GOT3 (cell line): ENCODE measurements at regions not wholly inside any gene's neighbourhood (a gene's known extent, or its start where the extent isn't known, plus 50 kb on each side); places are given as distances from the start of the nearest gene placed in this dataset.

ENCODE experiments used
- DNase-seq: peaks from one replicate; lab custom pipeline; 2025; ENCODE audit warnings: mixed read lengths; lab: John Stamatoyannopoulos, UW

GRCh38 chr17:56737421-56738161 is 96.1 kb downstream of the C17orf67 start:
- DNase-seq, result no peak

DNA sequence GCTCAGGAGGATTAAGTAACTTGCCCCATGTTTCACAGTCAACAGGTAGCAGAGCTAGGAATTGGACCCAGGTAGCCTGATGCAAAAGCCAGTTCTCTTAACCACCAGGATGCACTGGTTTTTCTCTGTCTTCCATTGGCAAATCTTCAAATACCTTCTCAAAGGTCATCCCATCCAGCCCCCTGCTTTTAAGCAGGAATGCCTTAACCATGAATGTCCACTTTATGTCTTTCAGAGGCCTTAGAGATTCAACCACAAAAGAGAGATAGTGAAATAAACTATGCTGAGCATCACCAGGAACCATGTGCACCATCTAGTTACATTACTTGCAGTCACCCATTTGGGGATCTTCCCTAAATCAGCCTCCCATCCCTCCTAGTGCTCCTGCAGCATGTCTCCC is 94.3 kb downstream of the C17orf67 start:
- no peak for DNase-seq

DNA sequence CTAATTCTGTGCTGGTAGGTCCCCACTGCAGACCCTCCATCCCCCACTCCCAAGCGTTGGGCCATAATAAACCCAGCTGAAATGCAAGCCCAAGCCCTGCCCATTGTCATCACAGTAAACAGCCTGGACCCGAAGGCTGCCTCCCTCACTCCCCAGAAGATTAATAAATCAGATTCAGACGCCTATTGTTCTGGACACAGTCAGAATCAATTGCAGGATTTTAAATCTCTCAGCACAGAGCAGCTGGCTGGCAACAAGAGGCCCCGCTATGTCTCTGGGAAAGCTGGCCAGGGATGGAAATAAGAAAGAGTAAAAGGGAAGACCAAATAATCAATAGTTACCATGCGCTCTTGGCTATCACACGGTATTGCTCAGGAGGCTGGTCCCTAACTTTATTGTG is 93.9 kb downstream of the C17orf67 start:
- no peak for DNase-seq

GRCh38 chr17:56740481-56740880 is 93.2 kb downstream of the C17orf67 start:
- DNase-seq, result no peak
